GM23338 (cell line): ENCODE measurements at regions not wholly inside any gene's neighbourhood (a gene's known extent, or its start where the extent isn't known, plus 50 kb on each side); places are given as distances from the start of the nearest gene placed in this dataset.
"Not testable (repeated sequence)": the region's sequence is repeated elsewhere in the genome, so short reads cannot be mapped to it uniquely, and the experiment has no call there.

ENCODE experiments used
- ATAC-seq: fragments of 200-7000 bp; cut with Tn5 transposase; 3 replicates; pipeline ENCODE4 v1.9.1; 2020
- DNase-seq: peaks from one replicate; pipeline ENCODE4 v3.0.0-alpha.2; 2015; ENCODE audit warnings: low spot score
- H2AFZ ChIP-seq: fragments of 200-600 bp; sonication (generic); 2 replicates; pipeline ENCODE4 v1.8.0; 2016; ENCODE audit warnings: antibody characterized with exemption, mild to moderate bottlenecking, moderate library complexity
- H3F3A ChIP-seq: fragments of 200-600 bp; sonication (generic); replicated peaks from 2 replicates; pipeline ENCODE4 v1.8.0; 2017; ENCODE audit warnings: antibody characterized with exemption, mixed run types, low read depth
- H3K27ac ChIP-seq: fragments of 200-600 bp; sonication (generic); 2 replicates; pipeline ENCODE4 v1.6.1; 2016; ENCODE audit warnings: low read depth
- H3K27me3 ChIP-seq: fragments of 200-600 bp; sonication (generic); 2 replicates; pipeline ENCODE4 v1.8.0; 2016; ENCODE audit warnings: mild to moderate bottlenecking, mixed run types, moderate library complexity; ENCODE audit not compliant: insufficient read depth
- H3K36me3 ChIP-seq: fragments of 200-600 bp; sonication (generic); 2 replicates; pipeline ENCODE4 v1.8.0; 2016; ENCODE audit warnings: mild to moderate bottlenecking; ENCODE audit not compliant: insufficient read depth
- H3K4me1 ChIP-seq: fragments of 200-600 bp; sonication (generic); 2 replicates; pipeline ENCODE4 v1.8.0; 2016; ENCODE audit warnings: mild to moderate bottlenecking, moderate library complexity; ENCODE audit not compliant: insufficient read depth
- H3K4me2 ChIP-seq: fragments of 200-600 bp; sonication (generic); 2 replicates; pipeline ENCODE4 v1.7.1; 2017; ENCODE audit warnings: mixed run types
- H3K4me3 ChIP-seq: fragments of 200-600 bp; sonication (generic); 2 replicates; pipeline ENCODE4 v1.6.1; 2016; ENCODE audit warnings: mixed run types
- H3K79me2 ChIP-seq: fragments of 200-600 bp; sonication (generic); replicated peaks from 2 replicates; pipeline ENCODE4 v1.8.0; 2017; ENCODE audit warnings: mild to moderate bottlenecking; ENCODE audit not compliant: insufficient read depth
- H3K9me2 ChIP-seq: fragments of 200-600 bp; sonication (generic); 2 replicates; pipeline ENCODE4 v1.8.0; 2017; ENCODE audit not compliant: insufficient read depth
- H4K20me1 ChIP-seq: fragments of 200-600 bp; sonication (generic); replicated peaks from 2 replicates; pipeline ENCODE4 v1.8.0; 2017; ENCODE audit warnings: mild to moderate bottlenecking; ENCODE audit not compliant: insufficient read depth
- H3K27ac Mint-ChIP-seq: 2 replicates; pipeline ENCODE4 v1.8.0; 2020; ENCODE audit warnings: inconsistent platforms, mild to moderate bottlenecking, moderate library complexity, mixed read lengths
- H3K27me3 Mint-ChIP-seq: 3 replicates; pipeline ENCODE4 v1.8.0; 2022; ENCODE audit warnings: low read depth, mild to moderate bottlenecking, moderate library complexity, mixed read lengths, inconsistent platforms; ENCODE audit not compliant: insufficient read depth, poor library complexity
- H3K36me3 Mint-ChIP-seq: 3 replicates; pipeline ENCODE4 v1.8.0; 2021; ENCODE audit warnings: low read depth, mild to moderate bottlenecking, inconsistent platforms, moderate library complexity, mixed read lengths
- H3K4me1 Mint-ChIP-seq: 3 replicates; pipeline ENCODE4 v1.8.0; 2020; ENCODE audit warnings: mild to moderate bottlenecking, inconsistent platforms, mixed read lengths
- H3K4me3 Mint-ChIP-seq: 3 replicates; pipeline ENCODE4 v1.8.0; 2021; ENCODE audit warnings: moderate library complexity, mild to moderate bottlenecking, inconsistent platforms, mixed read lengths
- H3K9me3 Mint-ChIP-seq: 3 replicates; pipeline ENCODE4 v1.8.0; 2020; ENCODE audit warnings: moderate library complexity, mild to moderate bottlenecking, inconsistent platforms, mixed read lengths
- CREB1 ChIP-seq: fragments of 250-450 bp; sonication (Bioruptor Pico); IDR thresholded peaks from 2 replicates; pipeline ENCODE4 v1.5.0; 2020; ENCODE audit warnings: low read depth, mild to moderate bottlenecking, moderate library complexity
- EZH2 ChIP-seq: fragments of 200-600 bp; sonication (generic); IDR thresholded peaks from one replicate; pipeline ENCODE4 v1.8.0; 2017; ENCODE audit warnings: antibody characterized with exemption, mild to moderate bottlenecking, low read depth; ENCODE audit not compliant: unreplicated experiment
- EZH2phosphoT487 ChIP-seq: fragments of 200-600 bp; sonication (generic); IDR thresholded peaks from one replicate; pipeline ENCODE4 v1.8.1; 2018; ENCODE audit warnings: antibody characterized with exemption; ENCODE audit not compliant: unreplicated experiment
- JUNB ChIP-seq: IDR thresholded peaks from one replicate; pipeline ENCODE4 v1.6.1; 2016; ENCODE audit warnings: antibody characterized with exemption; ENCODE audit not compliant: unreplicated experiment
- NANOG ChIP-seq: IDR thresholded peaks from 2 replicates; pipeline ENCODE4 v1.6.1; 2016; ENCODE audit warnings: antibody characterized with exemption, borderline replicate concordance
- POLR2AphosphoS5 ChIP-seq: IDR thresholded peaks from 2 replicates; pipeline ENCODE4 v1.6.1; 2016; ENCODE audit warnings: antibody characterized with exemption, low read depth
- ZNF114 ChIP-seq: fragments of 250-450 bp; sonication (Bioruptor Pico); IDR thresholded peaks from 2 replicates; pipeline ENCODE4 v1.5.0; 2020; ENCODE audit warnings: mild to moderate bottlenecking, moderate library complexity
- ZNF331 ChIP-seq: fragments of 250-450 bp; sonication (Bioruptor Pico); IDR thresholded peaks from 2 replicates; pipeline ENCODE4 v1.5.0; 2020; ENCODE audit warnings: low read depth, mild to moderate bottlenecking, moderate library complexity
- TF ChIP-seq, protein P1 (sequence below), 2 experiments: fragments of 200-600 bp in 1 of 2; sonication (generic) in 1 of 2; conservative IDR thresholded peaks; 2 replicates each; pipeline versions ENCODE4 v1.5.1 to v1.6.1; 2016 to 2017; ENCODE audit warnings: antibody characterized with exemption in 2 of 2, low read depth in 2 of 2, mild to moderate bottlenecking in 2 of 2, moderate library complexity in 1 of 2
- TF ChIP-seq, protein P2 (sequence below): IDR thresholded peaks from 2 replicates; pipeline ENCODE4 v1.6.1; 2016; ENCODE audit warnings: antibody characterized with exemption
- TF ChIP-seq, protein P3 (sequence below): fragments of 250-450 bp; sonication (Bioruptor Pico); IDR thresholded peaks from 2 replicates; pipeline ENCODE4 v1.5.0; 2020; ENCODE audit warnings: mild to moderate bottlenecking, moderate library complexity

DNA sequence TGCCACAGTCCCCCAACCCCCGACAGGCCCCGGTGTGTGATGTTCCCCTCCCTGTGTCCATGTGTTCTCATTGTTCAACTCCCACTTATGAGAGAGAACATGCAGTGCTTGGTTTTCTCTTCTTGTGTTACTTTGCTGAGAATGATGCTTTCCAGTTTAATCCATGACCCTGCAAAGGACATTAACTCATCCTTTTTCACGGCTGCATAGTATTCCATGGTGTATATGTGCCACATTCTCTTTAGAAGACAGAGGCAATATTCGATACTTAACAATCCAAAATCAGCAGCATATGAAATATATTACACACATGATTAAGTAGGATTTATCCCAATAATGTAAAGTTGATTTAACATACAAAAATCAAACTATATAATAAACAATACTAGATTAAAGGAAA lies 451.6 kb upstream of the PCDH10 start:
- not testable (repeated sequence) for H3K27me3 Mint-ChIP-seq, H3K4me3 ChIP-seq, H2AFZ ChIP-seq, H3K27ac Mint-ChIP-seq, H3K79me2 ChIP-seq, H4K20me1 ChIP-seq, H3F3A ChIP-seq, H3K36me3 ChIP-seq, ATAC-seq, DNase-seq, H3K27ac ChIP-seq, H3K9me2 ChIP-seq, H3K4me3 Mint-ChIP-seq, H3K4me1 Mint-ChIP-seq, H3K4me2 ChIP-seq, H3K4me1 ChIP-seq, H3K27me3 ChIP-seq
- H3K36me3 Mint-ChIP-seq = peaks cover 14% of the 10 kb centered on the region; the same call in 2 of the 3 replicates
- peaks cover 32% of the 10 kb centered on the region for H3K9me3 Mint-ChIP-seq

DNA sequence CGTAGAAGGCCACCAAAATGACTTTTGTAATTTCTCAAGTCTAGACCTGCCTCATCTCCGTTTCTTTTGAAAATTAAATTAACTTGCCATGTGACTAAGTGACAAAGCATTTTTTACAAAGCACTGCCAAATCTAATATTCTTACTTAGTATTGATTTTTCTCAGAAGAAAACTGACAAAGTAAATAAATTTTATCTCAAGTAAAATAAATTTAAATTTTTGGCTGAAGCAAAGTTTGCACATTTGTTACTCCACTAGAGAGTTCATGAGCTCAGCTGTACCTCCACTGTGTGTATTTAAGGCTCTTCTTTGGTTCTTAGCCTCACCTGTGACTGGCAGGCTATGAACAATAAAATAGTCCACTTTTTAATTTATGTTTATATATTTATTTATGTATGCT lies 441.1 kb upstream of the PCDH10 start:
- no peak overlapping the region for H3K4me3 Mint-ChIP-seq
- no peak for ATAC-seq
- no peaks in the 10 kb centered on the region for H3K79me2 ChIP-seq
- TF ChIP-seq ZNF114 (CRISPR knock-in tag) (no peak), NANOG (no peak), CREB1 (CRISPR knock-in tag) (no peak), EZH2 (no peak), EZH2phosphoT487 (no peak), JUNB (no peak), POLR2AphosphoS5 (no peak), ZNF331 (CRISPR knock-in tag) (no peak)
- TF ChIP-seq, protein P1, sequence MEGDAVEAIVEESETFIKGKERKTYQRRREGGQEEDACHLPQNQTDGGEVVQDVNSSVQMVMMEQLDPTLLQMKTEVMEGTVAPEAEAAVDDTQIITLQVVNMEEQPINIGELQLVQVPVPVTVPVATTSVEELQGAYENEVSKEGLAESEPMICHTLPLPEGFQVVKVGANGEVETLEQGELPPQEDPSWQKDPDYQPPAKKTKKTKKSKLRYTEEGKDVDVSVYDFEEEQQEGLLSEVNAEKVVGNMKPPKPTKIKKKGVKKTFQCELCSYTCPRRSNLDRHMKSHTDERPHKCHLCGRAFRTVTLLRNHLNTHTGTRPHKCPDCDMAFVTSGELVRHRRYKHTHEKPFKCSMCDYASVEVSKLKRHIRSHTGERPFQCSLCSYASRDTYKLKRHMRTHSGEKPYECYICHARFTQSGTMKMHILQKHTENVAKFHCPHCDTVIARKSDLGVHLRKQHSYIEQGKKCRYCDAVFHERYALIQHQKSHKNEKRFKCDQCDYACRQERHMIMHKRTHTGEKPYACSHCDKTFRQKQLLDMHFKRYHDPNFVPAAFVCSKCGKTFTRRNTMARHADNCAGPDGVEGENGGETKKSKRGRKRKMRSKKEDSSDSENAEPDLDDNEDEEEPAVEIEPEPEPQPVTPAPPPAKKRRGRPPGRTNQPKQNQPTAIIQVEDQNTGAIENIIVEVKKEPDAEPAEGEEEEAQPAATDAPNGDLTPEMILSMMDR (conservative IDR thresholded peaks at IDR 0.05; ENCODE audit: low read depth in 2 of 2) = no peak
- TF ChIP-seq, protein P2, sequence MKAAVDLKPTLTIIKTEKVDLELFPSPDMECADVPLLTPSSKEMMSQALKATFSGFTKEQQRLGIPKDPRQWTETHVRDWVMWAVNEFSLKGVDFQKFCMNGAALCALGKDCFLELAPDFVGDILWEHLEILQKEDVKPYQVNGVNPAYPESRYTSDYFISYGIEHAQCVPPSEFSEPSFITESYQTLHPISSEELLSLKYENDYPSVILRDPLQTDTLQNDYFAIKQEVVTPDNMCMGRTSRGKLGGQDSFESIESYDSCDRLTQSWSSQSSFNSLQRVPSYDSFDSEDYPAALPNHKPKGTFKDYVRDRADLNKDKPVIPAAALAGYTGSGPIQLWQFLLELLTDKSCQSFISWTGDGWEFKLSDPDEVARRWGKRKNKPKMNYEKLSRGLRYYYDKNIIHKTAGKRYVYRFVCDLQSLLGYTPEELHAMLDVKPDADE = no peak
- TF ChIP-seq, protein P3, sequence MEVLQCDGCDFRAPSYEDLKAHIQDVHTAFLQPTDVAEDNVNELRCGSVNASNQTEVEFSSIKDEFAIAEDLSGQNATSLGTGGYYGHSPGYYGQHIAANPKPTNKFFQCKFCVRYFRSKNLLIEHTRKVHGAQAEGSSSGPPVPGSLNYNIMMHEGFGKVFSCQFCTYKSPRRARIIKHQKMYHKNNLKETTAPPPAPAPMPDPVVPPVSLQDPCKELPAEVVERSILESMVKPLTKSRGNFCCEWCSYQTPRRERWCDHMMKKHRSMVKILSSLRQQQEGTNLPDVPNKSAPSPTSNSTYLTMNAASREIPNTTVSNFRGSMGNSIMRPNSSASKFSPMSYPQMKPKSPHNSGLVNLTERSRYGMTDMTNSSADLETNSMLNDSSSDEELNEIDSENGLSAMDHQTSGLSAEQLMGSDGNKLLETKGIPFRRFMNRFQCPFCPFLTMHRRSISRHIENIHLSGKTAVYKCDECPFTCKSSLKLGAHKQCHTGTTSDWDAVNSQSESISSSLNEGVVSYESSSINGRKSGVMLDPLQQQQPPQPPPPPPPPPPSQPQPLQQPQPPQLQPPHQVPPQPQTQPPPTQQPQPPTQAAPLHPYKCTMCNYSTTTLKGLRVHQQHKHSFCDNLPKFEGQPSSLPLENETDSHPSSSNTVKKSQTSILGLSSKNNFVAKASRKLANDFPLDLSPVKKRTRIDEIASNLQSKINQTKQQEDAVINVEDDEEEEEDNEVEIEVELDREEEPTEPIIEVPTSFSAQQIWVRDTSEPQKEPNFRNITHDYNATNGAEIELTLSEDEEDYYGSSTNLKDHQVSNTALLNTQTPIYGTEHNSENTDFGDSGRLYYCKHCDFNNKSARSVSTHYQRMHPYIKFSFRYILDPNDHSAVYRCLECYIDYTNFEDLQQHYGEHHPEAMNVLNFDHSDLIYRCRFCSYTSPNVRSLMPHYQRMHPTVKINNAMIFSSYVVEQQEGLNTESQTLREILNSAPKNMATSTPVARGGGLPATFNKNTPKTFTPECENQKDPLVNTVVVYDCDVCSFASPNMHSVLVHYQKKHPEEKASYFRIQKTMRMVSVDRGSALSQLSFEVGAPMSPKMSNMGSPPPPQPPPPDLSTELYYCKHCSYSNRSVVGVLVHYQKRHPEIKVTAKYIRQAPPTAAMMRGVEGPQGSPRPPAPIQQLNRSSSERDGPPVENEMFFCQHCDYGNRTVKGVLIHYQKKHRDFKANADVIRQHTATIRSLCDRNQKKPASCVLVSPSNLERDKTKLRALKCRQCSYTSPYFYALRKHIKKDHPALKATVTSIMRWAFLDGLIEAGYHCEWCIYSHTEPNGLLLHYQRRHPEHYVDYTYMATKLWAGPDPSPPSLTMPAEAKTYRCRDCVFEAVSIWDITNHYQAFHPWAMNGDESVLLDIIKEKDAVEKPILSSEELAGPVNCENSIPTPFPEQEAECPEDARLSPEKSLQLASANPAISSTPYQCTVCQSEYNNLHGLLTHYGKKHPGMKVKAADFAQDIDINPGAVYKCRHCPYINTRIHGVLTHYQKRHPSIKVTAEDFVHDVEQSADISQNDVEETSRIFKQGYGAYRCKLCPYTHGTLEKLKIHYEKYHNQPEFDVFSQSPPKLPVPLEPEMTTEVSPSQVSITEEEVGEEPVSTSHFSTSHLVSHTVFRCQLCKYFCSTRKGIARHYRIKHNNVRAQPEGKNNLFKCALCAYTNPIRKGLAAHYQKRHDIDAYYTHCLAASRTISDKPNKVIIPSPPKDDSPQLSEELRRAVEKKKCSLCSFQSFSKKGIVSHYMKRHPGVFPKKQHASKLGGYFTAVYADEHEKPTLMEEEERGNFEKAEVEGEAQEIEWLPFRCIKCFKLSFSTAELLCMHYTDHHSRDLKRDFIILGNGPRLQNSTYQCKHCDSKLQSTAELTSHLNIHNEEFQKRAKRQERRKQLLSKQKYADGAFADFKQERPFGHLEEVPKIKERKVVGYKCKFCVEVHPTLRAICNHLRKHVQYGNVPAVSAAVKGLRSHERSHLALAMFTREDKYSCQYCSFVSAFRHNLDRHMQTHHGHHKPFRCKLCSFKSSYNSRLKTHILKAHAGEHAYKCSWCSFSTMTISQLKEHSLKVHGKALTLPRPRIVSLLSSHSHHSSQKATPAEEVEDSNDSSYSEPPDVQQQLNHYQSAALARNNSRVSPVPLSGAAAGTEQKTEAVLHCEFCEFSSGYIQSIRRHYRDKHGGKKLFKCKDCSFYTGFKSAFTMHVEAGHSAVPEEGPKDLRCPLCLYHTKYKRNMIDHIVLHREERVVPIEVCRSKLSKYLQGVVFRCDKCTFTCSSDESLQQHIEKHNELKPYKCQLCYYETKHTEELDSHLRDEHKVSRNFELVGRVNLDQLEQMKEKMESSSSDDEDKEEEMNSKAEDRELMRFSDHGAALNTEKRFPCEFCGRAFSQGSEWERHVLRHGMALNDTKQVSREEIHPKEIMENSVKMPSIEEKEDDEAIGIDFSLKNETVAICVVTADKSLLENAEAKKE (CRISPR knock-in tag) = no peak

More for the DNA sequence above, 441.1 kb upstream of the PCDH10 start:
- Mint-ChIP-seq H3K27ac (no peak overlapping the region), H3K27me3 (no peaks in the 10 kb centered on the region), H3K4me1 (no peaks in the 10 kb centered on the region), H3K36me3 (no peaks in the 10 kb centered on the region), H3K9me3 (no peaks in the 10 kb centered on the region)
- H3K27me3 ChIP-seq = no peaks in the 10 kb centered on the region
- no peak overlapping the region for H3K4me3 ChIP-seq
- no peak for DNase-seq
- no peaks in the 10 kb centered on the region for H3K9me2 ChIP-seq
- H3K4me2 ChIP-seq = no peak overlapping the region
- no peaks in the 10 kb centered on the region for H3K36me3 ChIP-seq
- no peaks in the 10 kb centered on the region for H3F3A ChIP-seq
- H4K20me1 ChIP-seq = no peaks in the 10 kb centered on the region
- no peaks in the 10 kb centered on the region for H3K4me1 ChIP-seq
- H3K27ac ChIP-seq = no peak overlapping the region
- peak overlapping the region; percentile 6; the same call in 1 of the 2 replicates for H2AFZ ChIP-seq
